Right lobe of liver (tissue), 6 donors: ENCODE measurements at regions not wholly inside any gene's neighbourhood (a gene's known extent, or its start where the extent isn't known, plus 50 kb on each side); places are given as distances from the start of the nearest gene placed in this dataset.

Experiments
- ATAC-seq, 4 donors: fragments of 200-7000 bp; cut with Tn5 transposase; one replicate each; pipeline ENCODE4 v1.9.1; 2020; ENCODE audit warnings: mild to moderate bottlenecking in 4 of 4, moderate library complexity in 4 of 4
- DNase-seq, 3 donors: peaks; one replicate each; pipeline ENCODE4 v3.0.0-alpha.2; 2020
- H3K27ac ChIP-seq, 3 donors: fragments of 200-600 bp; one replicate each; pipeline ENCODE4 v1.8.0; 2022
- H3K27me3 ChIP-seq, 2 donors: fragments of 200-600 bp; one replicate each; pipeline ENCODE4 v1.8.0; 2022
- H3K36me3 ChIP-seq, 4 donors: fragments of 200-600 bp; sonication (generic) in 1 of 4; one replicate each; pipeline versions ENCODE4 v1.5.1 to v1.8.0; 2017 to 2022; ENCODE audit warnings: control low read depth in 1 of 4
- H3K4me1 ChIP-seq, 4 donors: fragments of 200-600 bp; sonication (generic) in 1 of 4; one replicate each; pipeline versions ENCODE4 v1.5.1 to v1.8.0; 2017 to 2022; ENCODE audit warnings: control low read depth in 1 of 4
- H3K4me3 ChIP-seq, 3 donors: fragments of 200-600 bp; one replicate each; pipeline ENCODE4 v1.8.0; 2022
- H3K9me3 ChIP-seq, 4 donors: fragments of 200-600 bp; sonication (generic) in 1 of 4; one replicate each; pipeline versions ENCODE4 v1.5.1 to v1.8.0; 2017 to 2022; ENCODE audit warnings: control low read depth in 1 of 4
- CTCF ChIP-seq, 4 donors: fragments of 200-600 bp in 3 of 4; fragments of 450-650 bp in 1 of 4; IDR thresholded peaks; one replicate each; pipeline versions ENCODE4 v1.5.1 to v1.8.0; 2016 to 2022; ENCODE audit warnings: antibody characterized with exemption in 4 of 4, mild to moderate bottlenecking in 2 of 4
- POLR2A ChIP-seq: fragments of 450-650 bp; IDR thresholded peaks from one replicate; pipeline ENCODE4 v1.6.1; 2017; ENCODE audit warnings: antibody characterized with exemption, mild to moderate bottlenecking
- WGBS: methylation state at CpG from one replicate; pipeline ENCODE4 v1.1.6; 2018; ENCODE audit warnings: low coverage, low lambda C conversion rate; ENCODE audit not compliant: insufficient coverage; ENCODE audit errors: missing lambda C conversion rate; 5-methylcytosine and 5-hydroxymethylcytosine counted together
- intact Hi-C, 2 donors: fragments of 100-400 bp; cut with DNase I; formaldehyde crosslinking; loops; one replicate each; pipeline versions ENCODE4 v1.11.2 to v1.14.1; 2022
- donor health status: DM: no; HTN: yes; CAD: no.
- donor health status: DM: no; HTN: no; CAD: no.
- donor health status: DM: no; HTN: no; CAD: no.
- donor health status: DM: no; HTN: yes; CAD: no.
- donor health status: DM: no; HTN: yes; CAD: no.

- Histone ChIP-seq H3K9me3 (no peaks in the 10 kb centered on the region), H3K36me3 (no peaks in the 10 kb centered on the region), H3K4me3 (no peak overlapping the region), H3K4me1 (no peaks in the 10 kb centered on the region), H3K27ac (no peak overlapping the region), H3K27me3 (no peaks in the 10 kb centered on the region)
- TF ChIP-seq CTCF (IDR thresholded peaks at IDR 0.05) (no peak), POLR2A (no peak)
- intact Hi-C loops = no loop called here
- no peak for DNase-seq
- 62% methylated on average over 6 of the region's 6 CpGs for WGBS
- no peak for ATAC-seq
These were observed 55.1 kb upstream of the ZPBP start for GRCh38 chr7:50147951-50148808.

GRCh38 chr7:50146692-50147091 lies 53.6 kb upstream of the ZPBP start:
- DNase-seq (no peak), ATAC-seq (no peak)
- Histone ChIP-seq H3K4me1 (no peaks in the 10 kb centered on the region), H3K36me3 (no peaks in the 10 kb centered on the region), H3K9me3 (no peaks in the 10 kb centered on the region), H3K4me3 (no peak overlapping the region), H3K27me3 (no peaks in the 10 kb centered on the region), H3K27ac (no peak overlapping the region)
- intact Hi-C loops = no loop called here
- TF ChIP-seq CTCF (IDR thresholded peaks at IDR 0.05) = no peak
- TF ChIP-seq POLR2A = no peak
- WGBS = 43% methylated on average over 3 of the region's 3 CpGs

- no peaks in the 10 kb centered on the region for H3K36me3 ChIP-seq
- no peak overlapping the region for H3K27ac ChIP-seq
- no peak for DNase-seq
- H3K4me1 ChIP-seq = no peaks in the 10 kb centered on the region
- no peaks in the 10 kb centered on the region for H3K27me3 ChIP-seq
- no peak for TF ChIP-seq POLR2A
- TF ChIP-seq CTCF (IDR thresholded peaks at IDR 0.05) = no peak
- 11% methylated on average over 2 of the region's 2 CpGs for WGBS
- H3K4me3 ChIP-seq = no peak overlapping the region
- no peak for ATAC-seq
- no peaks in the 10 kb centered on the region for H3K9me3 ChIP-seq
- intact Hi-C loops = no loop called here
These were observed 52.8 kb upstream of the ZPBP start for GRCh38 chr7:50145801-50146338.

- DNase-seq = no peak
- Histone ChIP-seq H3K27ac (no peak overlapping the region), H3K4me1 (no peaks in the 10 kb centered on the region), H3K27me3 (no peaks in the 10 kb centered on the region), H3K36me3 (no peaks in the 10 kb centered on the region), H3K4me3 (no peak overlapping the region), H3K9me3 (no peaks in the 10 kb centered on the region)
- no peak for ATAC-seq
- TF ChIP-seq CTCF (IDR thresholded peaks at IDR 0.05) (no peak), POLR2A (no peak)
- intact Hi-C loops = no loop called here
- WGBS = 93% methylated on average over 1 of the region's 2 CpGs
These were observed 52.2 kb upstream of the ZPBP start for GRCh38 chr7:50145226-50145625.
